Retinal pigment epithelial cell (primary cell): ENCODE measurements at regions not wholly inside any gene's neighbourhood (a gene's known extent, or its start where the extent isn't known, plus 50 kb on each side); places are given as distances from the start of the nearest gene placed in this dataset.
"Not testable (repeated sequence)": the region's sequence is repeated elsewhere in the genome, so short reads cannot be mapped to it uniquely, and the experiment has no call there.

Experiments
- DNase-seq: peaks from one replicate; pipeline ENCODE4 v3.0.0-alpha.2; 2010; ENCODE audit warnings: low read depth
- H3K4me3 ChIP-seq: 2 replicates; pipeline ENCODE4 v1.5.1; 2011; ENCODE audit warnings: mild to moderate bottlenecking, low read length, control low read depth, moderate library complexity
- TF ChIP-seq, protein P1 (sequence below): conservative IDR thresholded peaks from 2 replicates; pipeline ENCODE4 v1.5.1; 2011; ENCODE audit warnings: low read depth, low read length, control low read depth, inconsistent platforms

- peak; percentile 35 for DNase-seq
- TF ChIP-seq, protein P1, sequence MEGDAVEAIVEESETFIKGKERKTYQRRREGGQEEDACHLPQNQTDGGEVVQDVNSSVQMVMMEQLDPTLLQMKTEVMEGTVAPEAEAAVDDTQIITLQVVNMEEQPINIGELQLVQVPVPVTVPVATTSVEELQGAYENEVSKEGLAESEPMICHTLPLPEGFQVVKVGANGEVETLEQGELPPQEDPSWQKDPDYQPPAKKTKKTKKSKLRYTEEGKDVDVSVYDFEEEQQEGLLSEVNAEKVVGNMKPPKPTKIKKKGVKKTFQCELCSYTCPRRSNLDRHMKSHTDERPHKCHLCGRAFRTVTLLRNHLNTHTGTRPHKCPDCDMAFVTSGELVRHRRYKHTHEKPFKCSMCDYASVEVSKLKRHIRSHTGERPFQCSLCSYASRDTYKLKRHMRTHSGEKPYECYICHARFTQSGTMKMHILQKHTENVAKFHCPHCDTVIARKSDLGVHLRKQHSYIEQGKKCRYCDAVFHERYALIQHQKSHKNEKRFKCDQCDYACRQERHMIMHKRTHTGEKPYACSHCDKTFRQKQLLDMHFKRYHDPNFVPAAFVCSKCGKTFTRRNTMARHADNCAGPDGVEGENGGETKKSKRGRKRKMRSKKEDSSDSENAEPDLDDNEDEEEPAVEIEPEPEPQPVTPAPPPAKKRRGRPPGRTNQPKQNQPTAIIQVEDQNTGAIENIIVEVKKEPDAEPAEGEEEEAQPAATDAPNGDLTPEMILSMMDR, result no peak
- no peak overlapping the region for H3K4me3 ChIP-seq
Observed at GRCh38 chr1:64343105-64343822, 126.7 kb upstream of the CACHD1 start.

GRCh38 chr1:64343823-64344190 lies 126.1 kb upstream of the CACHD1 start:
- DNase-seq, result no peak
- TF ChIP-seq, protein P1, result no peak
- H3K4me3 ChIP-seq, result no peak overlapping the region

DNA sequence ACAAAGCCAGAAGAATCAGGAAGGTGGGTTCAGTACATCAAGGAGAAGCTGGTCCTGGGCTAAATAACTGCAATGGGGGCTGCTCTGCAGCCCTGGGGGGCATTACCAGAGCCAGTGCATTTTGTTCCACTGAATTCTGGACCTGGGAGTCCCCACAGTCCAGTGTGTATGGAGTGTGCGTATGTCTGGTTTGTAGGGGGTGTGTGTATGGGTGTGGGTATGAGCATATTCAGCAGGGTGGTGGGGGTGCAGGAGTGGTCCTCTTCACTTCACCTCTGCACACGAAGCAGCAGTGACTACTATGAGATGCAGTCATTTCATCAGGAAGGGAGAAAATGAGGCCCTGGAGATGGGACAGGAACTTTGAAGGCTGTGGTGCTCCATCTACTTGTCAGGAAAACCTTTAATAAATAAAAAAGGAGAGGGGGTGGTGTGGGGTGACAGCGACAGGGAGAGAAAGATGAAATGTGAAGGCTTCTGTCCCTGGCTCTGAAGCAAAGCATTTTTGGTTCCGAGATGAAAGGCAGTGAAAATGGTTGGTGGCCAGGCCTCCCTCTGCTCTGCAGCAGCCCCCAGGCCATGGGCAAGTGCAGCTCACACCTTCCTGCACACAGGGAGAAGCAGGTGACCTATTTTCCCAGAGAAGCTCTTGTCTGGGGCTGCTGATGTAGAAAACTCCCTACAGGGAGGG lies 121.5 kb upstream of the CACHD1 start:
- no peak overlapping the region for H3K4me3 ChIP-seq
- TF ChIP-seq, protein P1, result no peak
- no peak for DNase-seq

DNA sequence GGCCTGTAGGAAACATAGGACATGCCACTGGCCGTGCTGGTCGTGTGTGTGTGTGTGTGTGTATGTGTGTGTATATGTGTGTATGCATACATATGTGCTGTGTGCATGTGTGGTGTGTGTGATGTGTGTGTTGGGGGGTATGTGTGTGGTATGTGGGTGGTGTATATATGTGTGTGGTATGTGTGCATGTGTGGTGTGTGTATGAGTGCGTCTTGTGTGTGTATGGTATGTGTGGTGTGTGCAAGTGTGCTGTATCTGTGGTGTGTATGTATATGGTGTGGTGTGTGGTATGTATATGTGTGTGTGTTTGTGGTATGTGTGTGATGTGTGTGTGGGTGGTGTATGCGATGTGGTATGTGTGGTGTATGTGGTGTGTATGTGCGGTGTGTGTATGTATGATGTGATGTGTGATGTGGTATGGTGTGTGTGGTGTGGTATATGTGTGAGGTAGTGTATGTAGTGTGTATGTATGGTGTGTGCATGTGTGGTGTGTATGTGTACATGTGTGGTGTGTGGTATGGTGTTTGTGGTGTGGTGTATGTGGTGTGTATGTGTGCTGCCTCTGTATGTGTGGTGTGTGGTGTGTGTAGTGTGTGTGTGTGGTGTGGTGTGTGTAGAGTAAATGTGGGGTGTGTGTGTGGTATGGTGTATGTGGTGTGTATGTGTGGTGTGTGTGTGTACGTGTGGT lies 120.8 kb upstream of the CACHD1 start:
- no peak overlapping the region for H3K4me3 ChIP-seq
- DNase-seq, result no peak
- TF ChIP-seq, protein P1, result no peak

GRCh38 chr1:64355534-64355933 lies 114.4 kb upstream of the CACHD1 start:
- not testable (repeated sequence) for H3K4me3 ChIP-seq

GRCh38 chr1:64356636-64357256 lies 113.2 kb upstream of the CACHD1 start:
- no peak overlapping the region for H3K4me3 ChIP-seq
- TF ChIP-seq, protein P1, result no peak
- no peak for DNase-seq

More at GRCh38 chr1:64355534-64355933, 114.4 kb upstream of the CACHD1 start:
- not testable (repeated sequence) for DNase-seq

DNA sequence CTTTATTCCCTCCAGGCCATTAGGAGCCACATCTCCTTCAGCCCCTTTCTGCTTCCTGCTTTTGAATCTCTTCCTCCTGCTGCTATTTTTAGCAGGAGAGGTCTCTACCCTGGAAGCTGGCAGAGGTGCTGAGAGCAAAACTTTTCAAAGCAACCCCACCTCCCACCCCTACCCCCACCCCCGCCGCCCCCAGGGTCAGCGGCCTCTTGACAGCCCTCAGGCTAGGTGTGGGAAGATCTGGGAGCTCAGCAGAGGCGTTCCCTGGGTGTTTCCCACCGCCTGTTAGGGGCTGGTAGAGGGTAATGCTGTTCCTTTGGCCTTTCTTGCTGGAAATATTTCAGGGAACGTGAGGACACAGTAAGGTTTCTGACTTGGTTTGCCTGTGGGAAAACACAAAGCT lies 112.5 kb upstream of the CACHD1 start:
- TF ChIP-seq, protein P1, result no peak
- no peak for DNase-seq
- H3K4me3 ChIP-seq, result no peak overlapping the region
